GM21576 (cell line): ENCODE measurements at regions not wholly inside any gene's neighbourhood (a gene's known extent, or its start where the extent isn't known, plus 50 kb on each side); places are given as distances from the start of the nearest gene placed in this dataset.
A peak's percentile ranks its signal among the peaks of the same experiment; 100 is the strongest.

Experiments
- ATAC-seq: cut with Tn5 transposase; IDR thresholded peaks from one replicate; pipeline ENCODE4 v1.9.1; 2021; ENCODE audit warnings: mild to moderate bottlenecking, moderate library complexity; ENCODE audit not compliant: unreplicated experiment

DNA sequence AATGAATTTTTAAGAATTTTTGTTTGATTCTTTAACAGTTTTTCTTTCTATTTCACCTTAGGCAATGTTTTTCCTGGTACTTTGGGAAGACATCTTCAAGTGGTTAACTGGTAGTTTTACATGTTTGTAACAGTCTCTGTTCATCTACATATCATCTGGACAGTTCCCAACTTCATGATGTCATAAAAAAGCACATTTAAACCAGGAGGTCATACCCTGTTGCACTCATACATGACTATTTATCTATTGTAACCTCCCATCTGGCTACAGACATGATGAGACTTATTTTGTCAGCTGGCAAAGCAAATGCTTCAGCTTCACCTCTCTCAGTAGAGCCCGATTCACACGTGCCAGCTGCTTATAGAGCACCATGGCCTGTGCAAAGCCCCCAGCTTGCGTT lies 99.8 kb upstream of the YPEL5 start:
- ATAC-seq: no peak

DNA sequence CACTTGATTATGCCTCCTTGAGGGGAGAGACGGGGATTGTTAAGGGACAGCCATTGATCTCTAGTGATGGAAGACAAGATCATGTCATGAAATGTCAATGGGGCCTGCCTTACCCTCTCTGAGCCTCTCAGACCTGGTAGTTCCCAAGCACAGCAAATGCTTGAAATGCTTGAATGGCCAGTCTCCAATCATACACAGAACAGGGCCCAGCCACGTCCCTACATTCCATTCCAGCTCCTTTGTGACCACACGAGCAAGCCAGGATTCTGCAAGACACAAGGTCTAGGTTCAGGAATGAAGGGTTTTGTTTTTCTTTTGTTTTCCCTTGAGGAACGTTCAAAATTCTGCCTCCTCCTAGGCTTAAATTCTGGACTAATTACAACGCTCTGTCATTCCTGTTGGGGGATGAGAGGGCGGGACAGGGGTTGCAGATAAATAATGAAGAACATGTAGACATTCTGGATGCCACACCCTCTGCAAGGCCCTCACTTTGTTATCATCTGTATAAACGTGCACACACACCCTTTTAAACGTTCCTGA lies 98.1 kb upstream of the YPEL5 start:
- ATAC-seq: no peak

DNA sequence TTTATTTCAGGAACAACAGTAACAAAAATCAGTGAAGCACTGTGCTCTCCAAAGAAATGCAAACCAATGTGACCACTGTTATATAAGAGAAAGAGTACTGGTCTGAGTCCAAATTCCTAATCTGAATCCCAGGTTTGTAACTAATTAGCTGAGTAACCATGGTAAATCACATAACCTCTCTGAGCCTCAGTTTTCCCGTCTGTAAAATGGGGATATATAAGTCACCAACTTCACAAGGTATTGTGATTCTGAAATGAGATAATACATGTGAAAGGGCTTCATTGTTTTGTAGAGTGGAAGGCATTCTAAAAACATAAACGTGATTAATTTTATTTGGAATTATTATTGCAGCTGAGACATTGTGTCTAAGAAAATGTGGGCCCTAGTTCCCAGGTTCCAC lies 91.3 kb upstream of the YPEL5 start:
- ATAC-seq: no peak

DNA sequence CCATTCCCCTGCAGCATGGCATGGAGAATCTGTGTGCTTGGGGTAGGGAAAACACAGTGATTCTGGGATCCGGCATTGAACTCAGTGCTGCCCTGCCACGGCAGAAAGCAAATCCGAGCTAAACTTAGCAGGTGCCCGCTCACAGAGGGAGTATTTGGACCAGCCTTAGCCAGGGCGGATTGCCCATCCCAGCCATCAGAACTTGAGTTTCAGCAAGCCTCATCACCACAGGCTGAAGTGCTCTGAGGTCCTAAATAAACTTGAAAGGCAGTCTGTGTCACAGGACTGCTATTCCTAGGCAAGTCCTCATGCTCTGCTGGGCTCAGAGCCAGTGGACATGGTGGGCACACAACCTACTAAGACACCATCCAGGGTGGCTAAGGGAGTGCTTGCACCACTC lies 86.2 kb upstream of the YPEL5 start:
- no peak for ATAC-seq

DNA sequence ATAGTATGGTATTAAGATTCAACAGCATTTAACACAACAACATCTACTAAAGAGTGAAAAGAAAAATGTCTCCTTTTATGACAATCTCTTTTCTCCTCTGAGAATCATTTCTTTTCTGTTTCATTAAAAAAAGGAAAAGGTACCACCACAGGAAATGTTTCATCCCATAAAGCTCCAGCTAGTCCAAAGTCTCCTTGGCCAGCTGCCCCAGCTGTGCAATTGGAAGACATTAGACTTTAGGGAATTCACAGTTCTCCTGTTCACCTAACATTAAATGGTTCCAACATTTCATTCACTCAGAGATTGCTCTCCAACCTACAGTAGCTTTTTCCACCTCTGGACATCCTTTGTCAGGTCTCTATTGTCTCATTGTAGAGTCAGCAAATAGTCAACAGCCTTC lies 78.7 kb upstream of the YPEL5 start:
- no peak for ATAC-seq

DNA sequence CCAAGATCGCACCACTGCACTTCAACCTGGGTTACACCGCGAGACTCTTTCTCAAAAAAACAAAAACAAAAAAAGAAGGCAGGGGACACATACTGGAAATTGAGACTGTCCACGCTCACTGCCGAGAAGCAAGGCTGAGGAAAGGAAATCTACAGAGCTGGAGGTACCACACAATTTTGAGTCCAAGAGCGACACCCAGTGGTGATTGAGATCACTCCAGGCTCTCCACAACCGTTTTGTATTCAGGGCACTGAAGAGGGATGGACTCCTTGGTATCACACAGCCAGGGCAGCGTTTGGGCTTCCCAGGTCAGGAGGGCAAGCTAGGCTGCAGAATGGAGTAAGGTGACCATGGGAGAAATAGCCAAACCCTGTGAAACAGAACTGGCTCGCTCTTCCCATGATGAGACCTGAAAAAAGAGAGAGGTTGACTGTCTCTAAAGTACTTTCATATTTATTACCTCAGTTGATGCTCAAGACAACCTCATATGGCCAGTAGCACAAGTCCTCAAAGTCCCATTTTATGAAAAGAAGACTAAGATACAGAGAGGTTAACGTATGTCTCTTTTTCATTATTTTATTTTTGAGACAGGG lies 74.5 kb upstream of the YPEL5 start:
- peak; percentile 73 for ATAC-seq

DNA sequence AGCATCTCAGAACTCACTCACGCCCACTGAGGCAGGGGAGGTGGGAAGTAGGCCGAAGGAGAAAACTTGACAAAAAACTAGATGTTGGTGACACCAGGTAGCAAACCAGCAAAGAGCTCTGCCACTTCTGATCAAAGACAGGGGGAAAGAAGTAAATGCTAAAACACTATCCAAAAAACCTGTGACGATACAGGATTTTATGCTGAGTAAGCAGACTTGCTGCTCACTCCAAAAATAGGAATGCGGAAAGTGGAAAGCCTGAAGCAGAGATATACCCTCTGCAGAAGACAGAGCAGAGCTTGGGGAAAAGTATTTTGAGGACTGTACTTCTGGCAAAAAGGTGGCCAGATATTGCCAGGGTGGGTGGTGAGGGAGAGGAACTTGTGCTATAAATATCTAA lies 73.3 kb upstream of the YPEL5 start:
- ATAC-seq: no peak

DNA sequence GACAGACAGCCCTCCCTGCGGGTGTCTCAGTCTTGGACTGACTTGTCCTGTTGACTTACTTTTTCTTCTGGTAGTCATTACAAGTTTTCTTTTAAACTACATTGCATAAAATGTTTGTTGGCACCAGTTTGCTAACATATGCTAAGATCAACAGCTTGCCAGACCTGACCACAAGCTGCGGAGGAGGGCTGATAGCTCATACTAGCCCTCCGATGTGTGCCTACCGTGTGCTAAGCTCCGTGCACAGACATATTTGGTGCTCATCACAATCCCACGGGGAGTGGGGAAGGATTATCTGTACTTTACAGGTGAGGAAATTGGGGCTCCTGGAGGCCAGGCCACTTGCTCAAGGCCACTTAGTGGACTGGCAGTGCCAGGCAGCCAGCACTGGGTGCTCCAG lies 72.8 kb upstream of the YPEL5 start:
- ATAC-seq: no peak

DNA sequence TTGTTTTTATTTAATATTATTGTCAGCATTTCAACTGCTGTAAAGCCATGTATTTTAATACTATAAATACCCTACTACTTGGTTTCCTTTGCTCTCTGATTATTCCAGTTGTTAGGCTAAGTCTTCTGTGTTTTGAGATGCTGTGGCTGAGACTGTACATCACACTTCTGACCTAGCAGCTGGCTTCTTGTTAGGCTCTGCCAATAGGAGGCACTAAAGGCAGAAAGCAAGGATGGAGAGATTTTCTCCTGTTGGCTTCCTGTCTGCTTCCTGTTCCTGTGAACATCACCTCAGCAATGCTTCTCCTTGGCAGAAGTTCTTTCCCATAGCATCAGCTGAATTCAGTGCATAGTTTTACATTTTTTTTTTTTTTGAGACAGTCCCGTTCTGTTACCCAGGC lies 68.3 kb upstream of the YPEL5 start:
- no peak for ATAC-seq

DNA sequence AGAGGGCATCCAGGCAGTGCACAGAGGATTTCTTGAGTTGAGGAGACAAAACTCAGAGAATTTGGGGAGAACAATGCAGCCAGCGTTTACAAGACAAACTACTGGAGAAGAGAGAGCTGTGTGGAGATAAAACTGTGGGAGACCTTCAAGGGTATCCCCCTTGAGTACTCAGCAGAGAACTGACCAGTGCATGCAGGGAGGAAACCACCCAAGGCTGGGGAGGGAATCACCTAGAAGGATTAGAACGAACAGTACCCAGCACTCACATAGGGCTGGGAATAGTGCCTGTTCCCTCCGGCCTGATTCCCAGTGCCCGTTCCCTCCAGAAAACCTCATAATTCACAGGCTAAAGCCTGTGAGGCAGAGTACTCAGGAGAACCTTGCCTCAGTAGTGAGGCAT lies 61.9 kb upstream of the YPEL5 start:
- ATAC-seq: no peak

DNA sequence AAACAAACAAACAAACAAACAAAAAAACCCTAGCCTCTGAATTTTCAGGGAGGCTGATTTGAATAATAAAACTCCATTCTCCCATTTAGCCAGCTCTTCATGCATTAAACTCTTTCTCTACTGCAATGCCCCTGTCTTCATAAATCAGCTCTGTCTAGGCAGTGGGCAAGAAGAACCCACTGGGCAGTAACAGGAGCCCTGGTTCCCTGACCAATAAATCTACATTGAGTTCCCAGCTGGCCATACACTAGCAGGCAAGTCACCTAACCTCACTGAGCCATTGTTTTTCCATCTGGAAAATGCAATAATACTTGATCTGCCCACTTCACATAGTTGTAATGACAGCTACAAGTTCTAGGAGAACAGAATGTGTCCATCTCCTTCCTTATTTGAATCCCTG lies 57.6 kb upstream of the YPEL5 start:
- no peak for ATAC-seq

DNA sequence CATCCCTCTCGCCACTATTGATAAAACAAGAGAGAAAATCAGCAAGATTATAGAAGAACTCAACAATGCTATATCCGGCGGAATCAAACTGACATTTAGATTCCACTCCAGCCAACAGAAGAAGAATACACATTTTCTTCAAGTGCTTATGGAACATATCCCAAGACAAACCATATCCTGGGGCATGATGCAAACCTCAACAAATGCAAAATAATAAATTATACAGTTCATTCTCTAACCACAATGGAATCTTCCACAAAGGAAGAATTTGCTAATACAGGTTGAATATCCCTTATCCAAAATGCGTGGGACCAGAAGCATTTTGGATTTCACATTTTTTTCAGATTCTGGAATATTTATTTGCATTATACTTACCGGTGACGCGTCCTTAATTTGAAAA lies 51.4 kb upstream of the YPEL5 start:
- ATAC-seq: no peak

DNA sequence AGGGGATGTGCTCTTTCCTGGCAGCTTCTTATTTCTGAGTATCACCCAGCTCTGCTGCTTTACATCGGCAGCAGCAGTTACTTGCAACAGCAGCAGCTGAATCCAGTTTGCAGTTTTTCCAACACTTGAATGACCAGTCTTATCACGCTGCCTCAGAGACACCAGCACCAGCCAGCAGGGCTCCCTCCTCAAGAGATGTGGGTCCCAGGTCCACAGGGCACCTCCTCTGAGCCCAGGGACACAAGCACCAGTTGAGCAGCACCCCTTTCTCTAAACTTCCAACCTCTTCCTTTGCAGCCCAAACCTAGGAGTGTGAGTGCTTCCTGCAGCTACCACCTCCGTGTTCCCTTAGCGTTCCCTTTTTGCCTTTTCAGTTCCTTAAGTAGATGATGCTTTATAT lies 50.4 kb upstream of the YPEL5 start:
- ATAC-seq: no peak
